Endothelial cell of hepatic sinusoid (primary cell): ENCODE measurements at regions not wholly inside any gene's neighbourhood (a gene's known extent, or its start where the extent isn't known, plus 50 kb on each side); places are given as distances from the start of the nearest gene placed in this dataset.

Source experiments
- in situ Hi-C: cut with HindIII; loops from 2 replicates; pipeline ENCODE4 v1.10.0; 2017; ENCODE audit warnings: low sequenced_read_pairs

- in situ Hi-C loops, result loop anchor here (10.0 kb wide), 1 partner anchor 743 kb away; no protein-coding TSS in a partner anchor
These were observed 353.6 kb downstream of the CRPPA start for GRCh38 chr7:16067711-16068110.

GRCh38 chr7:16066805-16067459 lies 354.4 kb downstream of the CRPPA start:
- in situ Hi-C loops, result loop anchor here (10.0 kb wide), 1 partner anchor 742 kb away; no protein-coding TSS in a partner anchor

- in situ Hi-C loops, result loop anchor here (10.0 kb wide), 1 partner anchor 741 kb away; no protein-coding TSS in a partner anchor
These were observed 355.4 kb downstream of the CRPPA start for GRCh38 chr7:16065939-16066338.

GRCh38 chr7:16063716-16064675 lies 357.3 kb downstream of the CRPPA start:
- in situ Hi-C loops, result loop anchor here (10.0 kb wide), 1 partner anchor 739 kb away; no protein-coding TSS in a partner anchor

- in situ Hi-C loops, result loop anchor here (10.0 kb wide), 1 partner anchor 738 kb away; no protein-coding TSS in a partner anchor
These were observed 358.1 kb downstream of the CRPPA start for GRCh38 chr7:16063221-16063620.

- in situ Hi-C loops, result loop anchor here (10.0 kb wide), 1 partner anchor 737 kb away; no protein-coding TSS in a partner anchor
These were observed 359.1 kb downstream of the CRPPA start for GRCh38 chr7:16062269-16062668.

- in situ Hi-C loops, result loop anchor here (10.0 kb wide), 1 partner anchor 737 kb away; no protein-coding TSS in a partner anchor
These were observed 359.7 kb downstream of the CRPPA start for GRCh38 chr7:16061630-16062029.

- in situ Hi-C loops, result loop anchor here (10.0 kb wide), 1 partner anchor 736 kb away; no protein-coding TSS in a partner anchor
These were observed 360.3 kb downstream of the CRPPA start for GRCh38 chr7:16061011-16061410.

- in situ Hi-C loops, result loop anchor here (10.0 kb wide), 1 partner anchor 736 kb away; no protein-coding TSS in a partner anchor
These were observed 360.8 kb downstream of the CRPPA start for GRCh38 chr7:16060502-16060901.

- in situ Hi-C loops, result no loop called here
These were observed 365.9 kb downstream of the CRPPA start for GRCh38 chr7:16055263-16055976.

- in situ Hi-C loops, result no loop called here
These were observed 365.2 kb upstream of the MEOX2 start for GRCh38 chr7:16051561-16052255.

GRCh38 chr7:16046041-16046440 lies 359.6 kb upstream of the MEOX2 start:
- in situ Hi-C loops, result no loop called here

GRCh38 chr7:16045296-16045695 lies 358.8 kb upstream of the MEOX2 start:
- in situ Hi-C loops, result no loop called here

GRCh38 chr7:16044645-16045044 lies 358.2 kb upstream of the MEOX2 start:
- in situ Hi-C loops, result no loop called here

GRCh38 chr7:16040346-16040745 lies 353.9 kb upstream of the MEOX2 start:
- in situ Hi-C loops, result no loop called here

GRCh38 chr7:16038906-16039305 lies 352.4 kb upstream of the MEOX2 start:
- in situ Hi-C loops, result no loop called here

- in situ Hi-C loops, result no loop called here
These were observed 348.9 kb upstream of the MEOX2 start for GRCh38 chr7:16035392-16035791.

- in situ Hi-C loops, result no loop called here
These were observed 348.4 kb upstream of the MEOX2 start for GRCh38 chr7:16034866-16035265.

- in situ Hi-C loops, result no loop called here
These were observed 347.9 kb upstream of the MEOX2 start for GRCh38 chr7:16034353-16034752.

GRCh38 chr7:16033233-16033632 lies 346.8 kb upstream of the MEOX2 start:
- in situ Hi-C loops, result no loop called here
